ENCODE measurements at regions not wholly inside any gene's neighbourhood (a gene's known extent, or its start where the extent isn't known, plus 50 kb on each side); places are given as distances from the start of the nearest gene placed in this dataset.

DNA sequence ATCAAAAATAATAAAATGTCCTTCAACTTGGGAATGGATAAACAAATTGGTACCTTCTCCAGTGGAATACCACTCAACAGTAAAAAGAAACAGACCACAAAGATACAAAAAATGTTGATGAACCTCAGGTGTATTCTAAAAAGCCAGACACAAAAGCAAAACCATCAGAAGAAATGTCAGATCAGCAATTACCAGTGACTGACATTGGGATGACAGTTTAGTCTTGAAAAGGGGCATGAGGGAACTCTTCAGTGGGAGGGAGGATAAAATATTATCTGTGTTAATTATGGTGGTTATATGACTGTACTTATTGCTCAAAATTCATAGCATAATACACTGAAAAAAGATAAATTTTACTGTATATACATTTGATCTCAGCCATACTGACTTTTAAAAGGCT lies 473.0 kb downstream of the TMX3 start:
- no peak for TF ChIP-seq EZH2 (IDR thresholded peaks at IDR 0.05; ENCODE audit: insufficient read depth, poor library complexity, severe bottlenecking)
- TF ChIP-seq EZH2phosphoT487 (IDR thresholded peaks at IDR 0.05; ENCODE audit: insufficient read depth, low read depth): no peak

Data from GM23248 (cell line).